ENCODE measurements at regions not wholly inside any gene's neighbourhood (a gene's known extent, or its start where the extent isn't known, plus 50 kb on each side); places are given as distances from the start of the nearest gene placed in this dataset.

- no peak overlapping the region for H3K4me2 ChIP-seq
- DNase-seq, result no peak
- H4K20me1 ChIP-seq (ENCODE audit: insufficient read depth), result no peaks in the 10 kb centered on the region
- no peak overlapping the region for H2AFZ ChIP-seq (ENCODE audit: low read depth)
- H3K4me1 ChIP-seq (ENCODE audit: control insufficient read depth in 1 of 2, insufficient read depth in 2 of 2, low read depth in 1 of 2, low read length in 1 of 2), result no peaks in the 10 kb centered on the region
- H3K27ac ChIP-seq (ENCODE audit: low read depth in 2 of 2, low read length in 1 of 2), result no peak overlapping the region
- no peaks in the 10 kb centered on the region for H3K36me3 ChIP-seq (replicated peaks in 1 of 2; ENCODE audit: control insufficient read depth in 1 of 2, insufficient read depth in 2 of 2, low read length in 1 of 2)
- H3K4me3 ChIP-seq (ENCODE audit: low read depth in 2 of 2, low read length in 1 of 2), result no peak overlapping the region
- H3K9me3 ChIP-seq, result no peaks in the 10 kb centered on the region
- no peaks in the 10 kb centered on the region for H3K9me2 ChIP-seq
- 76% methylated on average over 2 of the region's 2 CpGs for WGBS (ENCODE audit: low lambda C conversion rate)
- H3K9ac ChIP-seq, result no peak overlapping the region
- H3K79me2 ChIP-seq (ENCODE audit: insufficient read depth), result no peaks in the 10 kb centered on the region
- no peaks in the 10 kb centered on the region for H3K27me3 ChIP-seq (ENCODE audit: insufficient read depth)
- POLR2A ChIA-PET, result no interaction called here
- no peaks in the 10 kb centered on the region for H3F3A ChIP-seq (replicated peaks; ENCODE audit: insufficient read depth)
- CTCF ChIA-PET, result no interaction called here
- TF ChIP-seq NRF1 (IDR thresholded peaks at IDR 0.05; ENCODE audit: low read depth, low read length), result no peak
- TF ChIP-seq, protein P1, sequence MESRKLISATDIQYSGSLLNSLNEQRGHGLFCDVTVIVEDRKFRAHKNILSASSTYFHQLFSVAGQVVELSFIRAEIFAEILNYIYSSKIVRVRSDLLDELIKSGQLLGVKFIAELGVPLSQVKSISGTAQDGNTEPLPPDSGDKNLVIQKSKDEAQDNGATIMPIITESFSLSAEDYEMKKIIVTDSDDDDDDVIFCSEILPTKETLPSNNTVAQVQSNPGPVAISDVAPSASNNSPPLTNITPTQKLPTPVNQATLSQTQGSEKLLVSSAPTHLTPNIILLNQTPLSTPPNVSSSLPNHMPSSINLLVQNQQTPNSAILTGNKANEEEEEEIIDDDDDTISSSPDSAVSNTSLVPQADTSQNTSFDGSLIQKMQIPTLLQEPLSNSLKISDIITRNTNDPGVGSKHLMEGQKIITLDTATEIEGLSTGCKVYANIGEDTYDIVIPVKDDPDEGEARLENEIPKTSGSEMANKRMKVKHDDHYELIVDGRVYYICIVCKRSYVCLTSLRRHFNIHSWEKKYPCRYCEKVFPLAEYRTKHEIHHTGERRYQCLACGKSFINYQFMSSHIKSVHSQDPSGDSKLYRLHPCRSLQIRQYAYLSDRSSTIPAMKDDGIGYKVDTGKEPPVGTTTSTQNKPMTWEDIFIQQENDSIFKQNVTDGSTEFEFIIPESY (IDR thresholded peaks at IDR 0.05; ENCODE audit: borderline replicate concordance, low read depth), result no peak
- no peak for TF ChIP-seq RFX5 (IDR thresholded peaks at IDR 0.05; ENCODE audit: low read length)
- no peak for TF ChIP-seq RAD21 (IDR thresholded peaks at IDR 0.05; ENCODE audit: low read length)
- TF ChIP-seq CTCF (IDR thresholded peaks at IDR 0.05), result no peak
- no peak for TF ChIP-seq GATA2 (CRISPR knock-in tag; IDR thresholded peaks at IDR 0.05)
- TF ChIP-seq MXI1 (IDR thresholded peaks at IDR 0.05; ENCODE audit: low read depth, low read length), result no peak
- TF ChIP-seq JUND (IDR thresholded peaks at IDR 0.05), result no peak
- TF ChIP-seq CHD2 (IDR thresholded peaks at IDR 0.05; ENCODE audit: low read length, partially characterized antibody), result no peak
- TF ChIP-seq FOXJ3 (CRISPR knock-in tag; IDR thresholded peaks at IDR 0.05), result no peak
- no peak for TF ChIP-seq FOXM1 (IDR thresholded peaks at IDR 0.05; ENCODE audit: low read depth)
- TF ChIP-seq MEF2A (IDR thresholded peaks at IDR 0.05; ENCODE audit: borderline replicate concordance, low read depth), result no peak
- TF ChIP-seq NFIC (IDR thresholded peaks at IDR 0.05; ENCODE audit: borderline replicate concordance), result no peak
- TF ChIP-seq TCF12 (IDR thresholded peaks at IDR 0.05), result no peak
- TF ChIP-seq, protein P2, sequence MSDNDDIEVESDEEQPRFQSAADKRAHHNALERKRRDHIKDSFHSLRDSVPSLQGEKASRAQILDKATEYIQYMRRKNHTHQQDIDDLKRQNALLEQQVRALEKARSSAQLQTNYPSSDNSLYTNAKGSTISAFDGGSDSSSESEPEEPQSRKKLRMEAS (IDR thresholded peaks at IDR 0.05; ENCODE audit: low read depth), result no peak
- TF ChIP-seq, protein P3, sequence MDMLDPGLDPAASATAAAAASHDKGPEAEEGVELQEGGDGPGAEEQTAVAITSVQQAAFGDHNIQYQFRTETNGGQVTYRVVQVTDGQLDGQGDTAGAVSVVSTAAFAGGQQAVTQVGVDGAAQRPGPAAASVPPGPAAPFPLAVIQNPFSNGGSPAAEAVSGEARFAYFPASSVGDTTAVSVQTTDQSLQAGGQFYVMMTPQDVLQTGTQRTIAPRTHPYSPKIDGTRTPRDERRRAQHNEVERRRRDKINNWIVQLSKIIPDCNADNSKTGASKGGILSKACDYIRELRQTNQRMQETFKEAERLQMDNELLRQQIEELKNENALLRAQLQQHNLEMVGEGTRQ (IDR thresholded peaks at IDR 0.05; ENCODE audit: borderline replicate concordance, low read depth, low read length), result no peak
- no peak for TF ChIP-seq FOSL2 (IDR thresholded peaks at IDR 0.05; ENCODE audit: borderline replicate concordance, low read depth)
Measured at GRCh38 chr3:166518040-166518439, 680.8 kb upstream of the BCHE start.
